ENCODE measurements at regions not wholly inside any gene's neighbourhood (a gene's known extent, or its start where the extent isn't known, plus 50 kb on each side); places are given as distances from the start of the nearest gene placed in this dataset.
"Not testable (repeated sequence)": the region's sequence is repeated elsewhere in the genome, so short reads cannot be mapped to it uniquely, and the experiment has no call there.

DNA sequence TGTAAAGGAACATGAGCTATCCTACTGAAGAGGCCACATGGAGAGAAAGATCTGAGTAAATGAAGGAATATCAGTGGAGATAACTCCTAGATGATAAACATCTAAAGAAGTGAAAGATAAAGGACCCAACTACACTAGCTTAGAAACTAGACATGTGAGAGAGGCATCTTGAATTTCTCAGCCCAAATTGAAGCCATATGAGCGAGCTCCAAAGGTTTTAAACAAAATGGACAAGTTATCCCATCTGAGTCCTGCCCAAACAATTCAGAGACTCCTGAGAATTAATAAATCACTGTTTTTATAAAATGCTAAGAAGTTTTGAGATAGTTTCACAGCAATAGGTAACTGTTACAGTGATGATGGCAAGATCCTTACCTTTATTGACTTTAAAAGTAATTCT lies 438.9 kb downstream of the NAV3 start:
- DNase-seq = no peak

GRCh38 chr12:78271546-78271945 lies 440.9 kb downstream of the NAV3 start:
- no peak for DNase-seq

GRCh38 chr12:78275886-78276285 lies 445.2 kb downstream of the NAV3 start:
- DNase-seq = no peak

DNA sequence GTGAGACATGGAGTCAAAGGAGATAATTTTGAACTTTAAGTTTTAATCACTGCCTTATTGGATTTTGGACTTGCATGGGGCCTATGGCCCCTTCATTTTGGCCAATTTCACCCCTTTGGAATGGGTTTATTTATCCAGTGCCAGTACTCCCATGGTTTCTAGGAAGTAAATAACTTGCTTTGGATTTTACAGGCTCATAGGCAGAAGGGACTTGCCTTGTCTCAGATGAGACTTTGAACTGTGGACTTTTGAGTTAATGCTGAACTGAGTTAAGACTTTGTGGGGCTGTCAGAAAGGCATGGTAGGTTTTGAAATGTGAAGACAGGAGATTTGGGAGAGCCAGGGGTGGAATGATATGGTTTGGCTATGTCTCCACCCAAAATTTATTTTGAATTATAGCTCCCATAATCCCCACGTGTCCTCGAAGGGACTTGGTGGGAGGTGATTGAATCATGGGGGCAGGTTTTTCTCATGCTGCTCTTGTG lies 448.1 kb downstream of the NAV3 start:
- no peak for DNase-seq

- no peak for DNase-seq
These were observed 448.9 kb downstream of the NAV3 start for GRCh38 chr12:78279567-78279966.

GRCh38 chr12:78281102-78281501 lies 450.4 kb downstream of the NAV3 start:
- DNase-seq = not testable (repeated sequence)

DNA sequence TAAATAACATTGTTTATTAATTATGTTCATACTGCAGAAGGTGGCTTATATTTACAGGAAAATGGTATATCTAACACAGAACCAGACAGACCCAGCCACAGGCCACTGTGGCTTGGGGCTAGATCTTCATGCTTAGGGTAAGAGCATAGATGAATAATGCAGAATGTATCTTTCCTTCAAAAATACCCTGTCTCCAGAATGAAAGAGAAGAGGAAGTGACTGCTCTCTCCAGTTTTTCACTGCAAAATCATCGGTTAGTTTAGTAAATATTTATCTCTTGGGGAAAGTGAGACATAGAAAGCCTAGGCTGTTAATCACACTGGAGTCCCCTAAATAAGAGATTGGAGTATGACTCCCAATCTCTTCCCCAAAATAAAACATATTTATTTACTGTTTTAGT lies 453.7 kb downstream of the NAV3 start:
- no peak for DNase-seq

DNA sequence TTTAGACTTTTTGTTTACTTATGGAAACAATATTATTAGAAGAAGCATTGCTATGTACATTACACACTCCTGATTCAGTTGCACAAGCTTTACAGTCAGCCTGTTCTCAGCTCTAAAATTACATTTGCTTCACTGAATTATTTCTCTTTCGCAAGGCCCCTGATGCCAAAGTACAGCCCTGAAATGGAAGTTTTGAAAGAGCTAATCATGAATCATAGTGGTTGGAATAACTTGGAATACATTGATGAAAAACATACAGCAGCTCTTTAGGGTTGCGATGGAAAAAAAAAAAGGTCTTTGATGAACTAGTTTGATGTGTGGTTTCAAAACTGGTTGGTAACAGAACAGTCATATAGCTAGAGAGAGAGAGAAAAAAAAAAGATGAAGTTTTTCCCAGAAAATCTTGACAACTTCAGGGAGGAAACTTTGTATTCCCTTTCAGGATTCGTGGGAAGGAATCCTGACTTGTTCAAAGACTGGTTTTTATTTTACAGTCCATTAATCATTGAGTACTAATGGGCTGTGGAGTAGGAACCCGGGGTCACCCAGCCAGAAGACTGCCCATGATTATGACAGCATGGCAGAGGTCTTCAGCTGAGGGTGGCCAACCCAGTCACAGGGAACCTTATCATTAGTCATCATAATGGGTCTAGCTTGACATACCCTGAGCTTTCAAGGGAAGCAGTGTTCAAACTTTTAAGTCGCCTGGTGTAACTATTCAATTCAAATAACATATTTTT lies 460.1 kb downstream of the NAV3 start:
- DNase-seq = no peak

GRCh38 chr12:78293059-78293686 lies 462.5 kb downstream of the NAV3 start:
- no peak for DNase-seq

- not testable (repeated sequence) for DNase-seq
These were observed 470.6 kb downstream of the NAV3 start for GRCh38 chr12:78301282-78301681.

GRCh38 chr12:78305808-78306207 lies 475.1 kb downstream of the NAV3 start:
- DNase-seq = no peak

DNA sequence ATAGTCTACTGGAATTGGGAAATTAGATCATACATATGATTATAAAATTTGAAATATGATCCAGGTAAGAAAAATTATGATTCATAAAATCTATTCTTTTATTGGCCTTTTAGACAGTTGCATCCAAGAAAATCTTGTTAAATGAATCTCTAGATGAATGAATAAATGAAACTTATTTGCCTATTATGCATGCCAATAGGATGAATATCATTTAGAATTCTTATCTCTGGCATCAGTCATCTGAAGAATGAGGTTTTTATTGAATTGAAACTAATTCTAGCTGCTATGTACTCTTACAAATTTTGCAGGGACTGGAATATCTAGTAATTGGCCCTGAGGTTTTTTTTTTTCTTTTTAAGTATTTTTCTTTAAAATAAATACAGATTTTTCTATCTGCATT lies 475.5 kb downstream of the NAV3 start:
- no peak for DNase-seq

DNA sequence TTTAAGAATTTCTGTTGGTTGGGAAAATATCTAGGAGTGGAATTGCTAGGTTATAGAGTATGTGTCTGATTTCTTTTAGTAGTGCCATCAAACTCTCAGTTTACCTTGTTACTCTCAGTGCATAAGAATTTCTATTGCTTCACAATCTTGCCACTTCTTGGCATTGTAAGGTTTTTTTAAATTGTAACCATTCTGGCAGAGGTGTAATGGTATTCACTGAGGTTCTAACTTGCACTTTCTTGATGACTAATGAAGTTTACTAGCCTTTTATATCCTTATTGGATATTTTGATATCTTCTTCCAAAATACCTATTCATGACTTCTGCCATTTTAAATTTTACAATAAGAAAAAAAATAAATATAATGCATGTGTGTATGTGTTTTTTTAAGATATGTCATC lies 478.0 kb downstream of the NAV3 start:
- no peak for DNase-seq

DNA sequence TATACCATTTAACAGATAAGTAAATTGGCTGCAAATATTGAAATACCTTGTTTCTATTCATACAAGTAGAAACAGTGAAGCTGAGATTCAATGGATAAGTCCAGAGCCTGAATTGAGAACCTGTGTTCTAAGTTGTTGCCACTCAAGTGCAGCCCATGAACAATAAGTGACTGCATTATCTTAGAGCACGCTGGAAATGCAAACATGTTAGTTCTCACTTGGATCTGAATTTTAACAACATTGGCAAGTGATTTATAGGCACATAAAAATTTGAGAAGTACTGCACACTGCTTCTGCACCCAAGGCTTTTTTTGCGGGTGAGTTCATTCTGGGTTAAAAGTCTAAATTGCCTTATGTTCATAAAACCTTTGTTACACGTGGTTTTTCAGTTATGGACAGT lies 484.3 kb downstream of the NAV3 start:
- no peak for DNase-seq

DNA sequence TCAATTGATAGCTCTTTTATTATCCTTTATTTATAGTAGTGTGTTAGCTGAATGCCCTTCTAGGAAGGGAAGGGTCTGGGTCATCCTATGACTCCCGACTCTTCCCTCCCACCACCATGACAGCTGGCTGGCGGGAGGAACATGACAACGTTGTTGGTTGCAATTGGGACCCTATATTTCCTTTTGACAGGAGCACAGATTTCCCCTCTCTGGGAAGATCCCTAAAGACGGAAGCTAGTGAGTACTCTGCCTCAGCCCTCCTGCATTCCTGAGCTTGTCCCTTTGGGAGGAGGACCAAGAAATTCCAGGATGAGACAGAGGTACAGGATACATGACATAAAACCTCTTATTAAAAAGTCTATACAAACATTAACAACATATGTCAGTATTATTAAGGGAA lies 485.4 kb downstream of the NAV3 start:
- DNase-seq = no peak

DNA sequence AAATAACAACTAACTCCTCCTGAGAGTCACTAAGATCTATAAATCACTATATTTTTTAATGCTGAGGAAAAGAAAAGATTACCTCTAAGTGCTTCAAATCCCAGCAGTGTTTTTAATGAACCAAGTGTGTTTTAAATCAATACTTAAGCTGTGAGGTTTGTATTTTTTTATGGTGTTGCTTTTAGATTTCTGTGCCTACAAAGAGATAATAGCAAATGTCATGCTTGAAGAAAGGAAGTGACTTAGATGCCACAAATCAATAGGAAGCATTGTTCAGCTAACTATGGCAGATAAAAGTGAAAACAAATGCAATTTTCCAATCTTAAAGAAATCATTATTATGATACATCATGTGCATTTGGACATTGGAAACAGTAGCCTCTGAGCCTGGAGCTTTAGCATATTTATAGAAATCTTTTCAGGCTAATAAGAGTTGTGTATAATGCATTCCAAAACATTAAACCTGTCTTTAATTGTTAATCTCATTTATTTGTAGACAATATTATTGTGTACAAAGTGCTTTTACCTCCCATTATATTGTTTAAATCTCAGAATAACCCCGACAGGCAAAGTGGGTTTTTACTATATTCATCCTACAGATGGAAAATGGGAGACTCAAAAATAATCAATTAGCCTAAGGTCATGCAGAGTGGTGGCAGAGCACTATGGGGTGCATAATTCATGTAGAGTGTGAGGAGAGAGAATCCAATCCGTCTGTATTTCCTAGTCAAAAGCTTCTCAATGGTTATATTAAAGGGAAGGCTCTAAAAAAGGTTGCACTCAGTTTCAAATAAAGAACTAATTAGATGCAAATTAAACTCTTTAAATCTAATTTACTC lies 486.2 kb downstream of the NAV3 start:
- DNase-seq = no peak

DNA sequence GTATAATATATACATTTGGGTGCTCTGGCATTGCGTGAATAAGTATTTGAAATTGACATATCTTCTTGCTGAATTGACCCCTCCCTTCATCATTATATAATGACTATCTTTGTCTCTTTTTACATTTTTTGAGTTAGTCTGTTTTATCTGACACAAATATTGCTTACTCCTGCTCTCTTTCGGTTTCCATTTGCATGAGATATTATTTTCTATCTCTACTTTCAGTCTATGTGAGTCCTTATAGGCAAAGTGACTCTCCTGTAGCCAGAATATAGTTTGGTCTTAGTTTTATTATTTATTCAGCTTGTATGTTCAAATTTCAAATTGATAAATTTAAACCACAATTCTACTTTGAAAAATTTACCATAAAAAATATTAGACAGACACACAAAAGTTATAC lies 491.0 kb downstream of the NAV3 start:
- DNase-seq = peak; percentile 7

GRCh38 chr12:78323226-78323625 lies 492.5 kb downstream of the NAV3 start:
- no peak for DNase-seq

GRCh38 chr12:78324234-78324633 lies 493.5 kb downstream of the NAV3 start:
- no peak for DNase-seq

DNA sequence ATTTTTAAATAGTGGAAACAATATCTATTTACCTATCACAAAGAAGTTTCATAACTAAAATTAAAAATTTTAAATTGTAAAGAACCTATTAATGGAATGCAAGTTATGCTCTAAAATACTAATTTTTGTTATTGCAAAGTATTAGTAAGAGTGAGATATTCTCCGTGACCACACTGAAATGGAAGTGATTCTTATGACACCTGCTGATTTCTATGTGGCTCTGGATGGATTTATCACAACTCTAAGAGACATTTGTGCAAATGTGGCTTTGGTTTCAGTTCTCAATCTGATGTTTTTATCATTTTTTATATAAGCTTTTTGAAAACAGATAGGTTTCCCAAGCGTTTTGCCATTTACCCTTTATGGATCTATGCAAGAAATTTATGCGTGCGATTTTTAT lies 497.8 kb downstream of the NAV3 start:
- DNase-seq = no peak

- DNase-seq = no peak
These were observed 499.4 kb downstream of the NAV3 start for GRCh38 chr12:78330131-78330530.

DNA sequence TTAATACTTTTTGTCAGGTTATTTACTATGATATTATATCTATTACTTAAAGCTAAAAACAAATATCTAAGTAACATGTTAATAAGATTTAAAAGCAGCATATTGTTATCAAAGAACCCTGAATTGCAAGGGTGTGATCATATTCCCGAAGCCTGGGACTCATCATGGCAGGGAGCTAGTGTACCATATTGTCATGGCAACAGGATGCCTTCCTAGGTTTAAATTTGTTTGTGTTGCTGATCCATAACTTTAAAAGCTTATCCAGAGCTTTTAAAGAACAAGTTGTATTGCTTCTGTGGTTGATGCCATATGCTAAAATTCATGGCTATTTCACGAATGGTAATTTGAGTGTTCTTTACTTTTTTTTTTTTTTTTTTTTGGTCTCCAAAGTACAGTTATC lies 500.5 kb downstream of the NAV3 start:
- DNase-seq = no peak

GRCh38 chr12:78331753-78332152 lies 501.1 kb downstream of the NAV3 start:
- no peak for DNase-seq

Measured in OCI-M1 (cell line).